ENCODE measurements at regions not wholly inside any gene's neighbourhood (a gene's known extent, or its start where the extent isn't known, plus 50 kb on each side); places are given as distances from the start of the nearest gene placed in this dataset.

DNA sequence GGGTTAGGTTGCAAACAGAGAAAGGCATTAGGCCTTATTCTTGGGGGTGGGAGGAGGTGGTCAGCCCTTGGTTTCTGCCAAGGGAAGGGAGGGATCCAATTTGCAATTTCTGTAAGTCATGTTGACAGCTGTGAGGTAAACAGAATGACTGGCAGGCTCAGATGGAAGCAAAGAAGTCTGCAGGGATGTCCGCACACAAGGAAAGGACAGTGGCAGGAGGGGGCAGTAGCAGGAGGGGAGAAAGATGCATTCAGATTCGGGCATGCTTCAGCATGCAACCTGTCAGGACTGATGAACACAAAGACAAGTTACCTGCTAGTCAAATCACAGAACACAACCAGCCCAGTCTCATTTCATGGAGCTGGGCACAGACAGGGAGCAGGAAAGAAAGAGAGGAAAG is 217.9 kb upstream of the FOXA2 start:
- no peak overlapping the region for H3K4me2 ChIP-seq (ENCODE audit: insufficient read depth, low read length)
- H3K27me3 ChIP-seq (ENCODE audit: control insufficient read depth in 2 of 2, insufficient read depth in 2 of 2, low read length in 2 of 2) = no peaks in the 10 kb centered on the region
- intact Hi-C loops (cut with micrococcal nuclease) = no loop called here
- ChIA-PET CTCF (interaction anchor here (0.7 to 1.4 kb wide), 2 partner anchors 110 to 173 kb away, joined by 3 to 4 read pairs; no protein-coding TSS in a partner anchor), POLR2A (no interaction called here)
- H3K9me1 ChIP-seq (replicated peaks; ENCODE audit: control insufficient read depth, extremely low read depth, insufficient read depth, low read length) = no peaks in the 10 kb centered on the region
- H3K27ac ChIP-seq (ENCODE audit: insufficient read depth, low read depth, low read length) = no peak overlapping the region
- DNase-seq (ENCODE audit: low read depth, low spot score) = no peak
- no peak for FAIRE-seq
- H3K36me3 ChIP-seq (ENCODE audit: control insufficient read depth in 2 of 2, extremely low read depth in 1 of 2, insufficient read depth in 2 of 2, low read length in 2 of 2) = no peaks in the 10 kb centered on the region
- dilution Hi-C loops (cut with MboI; ENCODE audit: extremely low pct_ligation_motif_present, low sequenced_read_pairs) = no loop called here
- H3K9me3 ChIP-seq (replicated peaks; ENCODE audit: control insufficient read depth, insufficient read depth, low read length) = no peaks in the 10 kb centered on the region
- no TSS peak for BruUV-seq (replicated peaks)
- no peak overlapping the region for H2AFZ ChIP-seq (ENCODE audit: low read depth, low read length)
- H3K4me3 ChIP-seq (replicated peaks in 1 of 3; ENCODE audit: insufficient read depth in 1 of 3, low read depth in 1 of 3, low read length in 3 of 3) = no peak overlapping the region
- H3K4me1 ChIP-seq (ENCODE audit: control insufficient read depth, extremely low read depth, insufficient read depth, low read length) = peaks cover 4% of the 10 kb centered on the region
- H4K20me1 ChIP-seq (replicated peaks; ENCODE audit: control insufficient read depth, extremely low read depth, insufficient read depth, low read length) = no peaks in the 10 kb centered on the region
- TF ChIP-seq EZH2 (IDR thresholded peaks at IDR 0.05; ENCODE audit: borderline replicate concordance, low read depth, low read length, severe bottlenecking) (no peak), MYC (IDR thresholded peaks at IDR 0.05; ENCODE audit: low read depth, low read length) (no peak)
- H3K9ac ChIP-seq (replicated peaks; ENCODE audit: extremely low read depth, insufficient read depth, low read length) = no peak overlapping the region
- no peaks in the 10 kb centered on the region for H3K79me2 ChIP-seq (ENCODE audit: control insufficient read depth, insufficient read depth, low read length)

DNA sequence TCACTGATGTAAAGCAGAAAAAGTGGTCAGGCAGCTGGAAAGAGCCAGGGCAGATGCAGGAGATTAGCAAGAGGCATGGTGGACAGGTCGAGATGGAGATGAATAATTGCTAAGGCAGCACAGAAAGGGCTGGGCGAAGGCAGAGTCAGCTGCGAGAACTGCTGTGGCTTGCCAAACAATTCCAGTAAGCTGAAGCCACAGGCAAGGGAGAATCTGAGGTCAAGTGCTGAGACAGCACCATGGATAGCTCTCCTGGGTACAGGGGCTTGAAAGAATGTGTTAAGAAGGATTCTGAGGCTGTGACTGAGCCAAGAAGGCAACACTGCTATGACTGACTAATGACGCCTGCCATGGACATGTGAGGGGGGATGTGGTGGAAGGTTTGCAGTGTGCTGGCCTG is 220.8 kb upstream of the FOXA2 start:
- no TSS peak for BruUV-seq (replicated peaks)
- Histone ChIP-seq H2AFZ (ENCODE audit: low read depth, low read length) (no peak overlapping the region), H3K36me3 (ENCODE audit: control insufficient read depth in 2 of 2, extremely low read depth in 1 of 2, insufficient read depth in 2 of 2, low read length in 2 of 2) (no peaks in the 10 kb centered on the region), H4K20me1 (replicated peaks; ENCODE audit: control insufficient read depth, extremely low read depth, insufficient read depth, low read length) (no peaks in the 10 kb centered on the region), H3K79me2 (ENCODE audit: control insufficient read depth, insufficient read depth, low read length) (no peaks in the 10 kb centered on the region), H3K4me1 (ENCODE audit: control insufficient read depth, extremely low read depth, insufficient read depth, low read length) (no peaks in the 10 kb centered on the region), H3K4me2 (ENCODE audit: insufficient read depth, low read length) (no peak overlapping the region), H3K9ac (replicated peaks; ENCODE audit: extremely low read depth, insufficient read depth, low read length) (no peak overlapping the region), H3K9me3 (replicated peaks; ENCODE audit: control insufficient read depth, insufficient read depth, low read length) (no peaks in the 10 kb centered on the region), H3K9me1 (replicated peaks; ENCODE audit: control insufficient read depth, extremely low read depth, insufficient read depth, low read length) (no peaks in the 10 kb centered on the region), H3K27ac (ENCODE audit: insufficient read depth, low read depth, low read length) (no peak overlapping the region), H3K4me3 (replicated peaks in 1 of 3; ENCODE audit: insufficient read depth in 1 of 3, low read depth in 1 of 3, low read length in 3 of 3) (no peak overlapping the region), H3K27me3 (ENCODE audit: control insufficient read depth in 2 of 2, insufficient read depth in 2 of 2, low read length in 2 of 2) (no peaks in the 10 kb centered on the region)
- POLR2A ChIA-PET = no interaction called here
- dilution Hi-C loops (cut with MboI; ENCODE audit: extremely low pct_ligation_motif_present, low sequenced_read_pairs) (no loop called here), intact Hi-C loops (cut with micrococcal nuclease) (no loop called here)
- CTCF ChIA-PET = interaction anchor here (0.7 to 2.2 kb wide), 4 partner anchors 10 to 113 kb away, joined by 3 to 7 read pairs (median 4); no protein-coding TSS in a partner anchor
- FAIRE-seq = peak; percentile 61
- TF ChIP-seq, protein P1, sequence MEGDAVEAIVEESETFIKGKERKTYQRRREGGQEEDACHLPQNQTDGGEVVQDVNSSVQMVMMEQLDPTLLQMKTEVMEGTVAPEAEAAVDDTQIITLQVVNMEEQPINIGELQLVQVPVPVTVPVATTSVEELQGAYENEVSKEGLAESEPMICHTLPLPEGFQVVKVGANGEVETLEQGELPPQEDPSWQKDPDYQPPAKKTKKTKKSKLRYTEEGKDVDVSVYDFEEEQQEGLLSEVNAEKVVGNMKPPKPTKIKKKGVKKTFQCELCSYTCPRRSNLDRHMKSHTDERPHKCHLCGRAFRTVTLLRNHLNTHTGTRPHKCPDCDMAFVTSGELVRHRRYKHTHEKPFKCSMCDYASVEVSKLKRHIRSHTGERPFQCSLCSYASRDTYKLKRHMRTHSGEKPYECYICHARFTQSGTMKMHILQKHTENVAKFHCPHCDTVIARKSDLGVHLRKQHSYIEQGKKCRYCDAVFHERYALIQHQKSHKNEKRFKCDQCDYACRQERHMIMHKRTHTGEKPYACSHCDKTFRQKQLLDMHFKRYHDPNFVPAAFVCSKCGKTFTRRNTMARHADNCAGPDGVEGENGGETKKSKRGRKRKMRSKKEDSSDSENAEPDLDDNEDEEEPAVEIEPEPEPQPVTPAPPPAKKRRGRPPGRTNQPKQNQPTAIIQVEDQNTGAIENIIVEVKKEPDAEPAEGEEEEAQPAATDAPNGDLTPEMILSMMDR (IDR thresholded peaks at IDR 0.05; ENCODE audit: extremely low read depth in 1 of 2, insufficient read depth in 1 of 2, low read depth in 1 of 2, low read length in 2 of 2) = no peak
- no peak for TF ChIP-seq GATA2 (IDR thresholded peaks at IDR 0.05; ENCODE audit: insufficient read depth, insufficient read length, low read depth, low read length)
- DNase-seq (ENCODE audit: low read depth, low spot score) = peak; percentile 41

Data from endothelial cell of umbilical vein (primary cell).